BLaER1 (cell line): ENCODE measurements at regions not wholly inside any gene's neighbourhood (a gene's known extent, or its start where the extent isn't known, plus 50 kb on each side); places are given as distances from the start of the nearest gene placed in this dataset.
A peak's percentile ranks its signal among the peaks of the same experiment; 100 is the strongest.
"Not testable (repeated sequence)": the region's sequence is repeated elsewhere in the genome, so short reads cannot be mapped to it uniquely, and the experiment has no call there.

Source experiments
- H3K27ac ChIP-seq: shearing (Covaris generic); formaldehyde crosslinking; 2 replicates; pipeline ENCODE4 v1.8.1; 2022
- H3K27me3 ChIP-seq: shearing (Covaris generic); formaldehyde crosslinking; 2 replicates; pipeline ENCODE4 v1.8.1; 2022
- H3K36me3 ChIP-seq: shearing (Covaris generic); formaldehyde crosslinking; 2 replicates; pipeline ENCODE4 v1.8.1; 2022
- H3K4me1 ChIP-seq: shearing (Covaris generic); formaldehyde crosslinking; 2 replicates; pipeline ENCODE4 v1.8.1; 2022
- H3K4me2 ChIP-seq: shearing (Covaris generic); formaldehyde crosslinking; 2 replicates; pipeline ENCODE4 v1.8.1; 2022
- H3K4me3 ChIP-seq: shearing (Covaris generic); formaldehyde crosslinking; 2 replicates; pipeline ENCODE4 v1.8.1; 2022
- H3K9ac ChIP-seq: shearing (Covaris generic); formaldehyde crosslinking; 2 replicates; pipeline ENCODE4 v1.8.1; 2022
- H3K9me3 ChIP-seq: shearing (Covaris generic); formaldehyde crosslinking; 2 replicates; pipeline ENCODE4 v1.8.1; 2022
- H4K20me1 ChIP-seq: shearing (Covaris generic); formaldehyde crosslinking; 2 replicates; pipeline ENCODE4 v1.8.1; 2022
- Cebpa-rat ChIP-seq: shearing (Covaris generic); IDR thresholded peaks from 2 replicates; pipeline ENCODE4 v1.8.1; 2022

GRCh38 chr2:63743982-63744966 lies 97.4 kb upstream of the UGP2 start:
- Histone ChIP-seq H4K20me1 (no peaks in the 10 kb centered on the region), H3K27ac (no peak overlapping the region), H3K36me3 (no peaks in the 10 kb centered on the region), H3K9ac (no peak overlapping the region), H3K4me3 (no peak overlapping the region), H3K4me1 (peaks cover 6% of the 10 kb centered on the region; the same call in 1 of the 2 replicates), H3K9me3 (peaks cover 8% of the 10 kb centered on the region), H3K4me2 (no peak overlapping the region), H3K27me3 (no peaks in the 10 kb centered on the region)
- TF ChIP-seq Cebpa-rat, result no peak

- not testable (repeated sequence) for H3K9me3 ChIP-seq, H3K36me3 ChIP-seq, H3K9ac ChIP-seq, H4K20me1 ChIP-seq, H3K27ac ChIP-seq, H3K4me2 ChIP-seq, H3K4me1 ChIP-seq, H3K4me3 ChIP-seq, H3K27me3 ChIP-seq
Observed at GRCh38 chr2:63746548-63746947, 95.1 kb upstream of the UGP2 start.

- Histone ChIP-seq H3K4me1 (peaks cover 6% of the 10 kb centered on the region; the same call in 1 of the 2 replicates), H3K9ac (no peak overlapping the region), H3K27me3 (no peaks in the 10 kb centered on the region), H3K9me3 (peaks cover under 1% of the 10 kb centered on the region; the same call in 1 of the 2 replicates), H3K4me3 (no peak overlapping the region), H3K36me3 (no peaks in the 10 kb centered on the region), H4K20me1 (no peaks in the 10 kb centered on the region), H3K27ac (no peak overlapping the region), H3K4me2 (no peak overlapping the region)
- no peak for TF ChIP-seq Cebpa-rat
Observed at GRCh38 chr2:63751901-63752300, 89.8 kb upstream of the UGP2 start.

- no peak overlapping the region for H3K9ac ChIP-seq
- TF ChIP-seq Cebpa-rat, result no peak
- no peak overlapping the region for H3K4me3 ChIP-seq
- H4K20me1 ChIP-seq, result no peaks in the 10 kb centered on the region
- H3K27ac ChIP-seq, result no peak overlapping the region
- H3K9me3 ChIP-seq, result no peaks in the 10 kb centered on the region
- H3K36me3 ChIP-seq, result no peaks in the 10 kb centered on the region
- no peak overlapping the region; the same call in 1 of the 2 replicates for H3K4me2 ChIP-seq
- H3K27me3 ChIP-seq, result no peaks in the 10 kb centered on the region
- H3K4me1 ChIP-seq, result peaks cover 6% of the 10 kb centered on the region; the same call in 1 of the 2 replicates
Observed at GRCh38 chr2:63755216-63755615, 86.5 kb upstream of the UGP2 start.

GRCh38 chr2:63755965-63756364 lies 85.7 kb upstream of the UGP2 start:
- Histone ChIP-seq H3K36me3 (no peaks in the 10 kb centered on the region), H3K4me2 (no peak overlapping the region; the same call in 1 of the 2 replicates), H3K27me3 (no peaks in the 10 kb centered on the region), H3K9ac (no peak overlapping the region), H3K27ac (no peak overlapping the region), H3K4me1 (peaks cover 6% of the 10 kb centered on the region; the same call in 1 of the 2 replicates), H4K20me1 (no peaks in the 10 kb centered on the region), H3K9me3 (no peaks in the 10 kb centered on the region), H3K4me3 (no peak overlapping the region)
- no peak for TF ChIP-seq Cebpa-rat

- no peaks in the 10 kb centered on the region for H3K27me3 ChIP-seq
- no peak for TF ChIP-seq Cebpa-rat
- peaks cover 24% of the 10 kb centered on the region for H3K4me1 ChIP-seq
- H3K36me3 ChIP-seq, result no peaks in the 10 kb centered on the region
- H3K9ac ChIP-seq, result no peak overlapping the region
- no peak overlapping the region for H3K4me3 ChIP-seq
- H3K4me2 ChIP-seq, result peak overlapping the region; percentile 51
- H3K9me3 ChIP-seq, result peaks cover 14% of the 10 kb centered on the region; the same call in 1 of the 2 replicates
- H4K20me1 ChIP-seq, result no peaks in the 10 kb centered on the region
- H3K27ac ChIP-seq, result peak overlapping the region; percentile 19; the same call in 1 of the 2 replicates
Observed at GRCh38 chr2:63763391-63763941, 78.2 kb upstream of the UGP2 start.

GRCh38 chr2:63764630-63765029 lies 77.1 kb upstream of the UGP2 start:
- no peak overlapping the region for H3K9ac ChIP-seq
- no peak for TF ChIP-seq Cebpa-rat
- no peak overlapping the region for H3K27ac ChIP-seq
- H3K4me3 ChIP-seq, result no peak overlapping the region
- H3K4me1 ChIP-seq, result peaks cover 24% of the 10 kb centered on the region
- H3K4me2 ChIP-seq, result no peak overlapping the region; the same call in 1 of the 2 replicates
- H3K9me3 ChIP-seq, result peaks cover 14% of the 10 kb centered on the region; the same call in 1 of the 2 replicates
- H3K36me3 ChIP-seq, result no peaks in the 10 kb centered on the region
- H3K27me3 ChIP-seq, result no peaks in the 10 kb centered on the region
- no peaks in the 10 kb centered on the region for H4K20me1 ChIP-seq

GRCh38 chr2:63765117-63765516 lies 76.6 kb upstream of the UGP2 start:
- no peak overlapping the region for H3K9ac ChIP-seq
- no peak overlapping the region for H3K27ac ChIP-seq
- peaks cover 14% of the 10 kb centered on the region; the same call in 1 of the 2 replicates for H3K9me3 ChIP-seq
- H3K4me1 ChIP-seq, result peaks cover 24% of the 10 kb centered on the region
- no peaks in the 10 kb centered on the region for H4K20me1 ChIP-seq
- TF ChIP-seq Cebpa-rat, result no peak
- H3K4me2 ChIP-seq, result no peak overlapping the region
- no peak overlapping the region for H3K4me3 ChIP-seq
- no peaks in the 10 kb centered on the region for H3K36me3 ChIP-seq
- H3K27me3 ChIP-seq, result no peaks in the 10 kb centered on the region

GRCh38 chr2:63767307-63767706 lies 74.4 kb upstream of the UGP2 start:
- no peaks in the 10 kb centered on the region for H4K20me1 ChIP-seq
- no peaks in the 10 kb centered on the region for H3K27me3 ChIP-seq
- peaks cover 14% of the 10 kb centered on the region; the same call in 1 of the 2 replicates for H3K9me3 ChIP-seq
- TF ChIP-seq Cebpa-rat, result no peak
- no peak overlapping the region for H3K4me3 ChIP-seq
- H3K27ac ChIP-seq, result no peak overlapping the region
- no peaks in the 10 kb centered on the region for H3K36me3 ChIP-seq
- no peak overlapping the region for H3K9ac ChIP-seq
- H3K4me1 ChIP-seq, result peaks cover 24% of the 10 kb centered on the region
- H3K4me2 ChIP-seq, result no peak overlapping the region

- no peak for TF ChIP-seq Cebpa-rat
- peaks cover 17% of the 10 kb centered on the region for H3K4me1 ChIP-seq
- H3K4me2 ChIP-seq, result no peak overlapping the region
- no peaks in the 10 kb centered on the region for H3K27me3 ChIP-seq
- H4K20me1 ChIP-seq, result no peaks in the 10 kb centered on the region
- no peak overlapping the region for H3K9ac ChIP-seq
- H3K36me3 ChIP-seq, result no peaks in the 10 kb centered on the region
- H3K4me3 ChIP-seq, result no peak overlapping the region
- H3K27ac ChIP-seq, result no peak overlapping the region
- H3K9me3 ChIP-seq, result peaks cover 14% of the 10 kb centered on the region; the same call in 1 of the 2 replicates
Observed at GRCh38 chr2:63768051-63768450, 73.6 kb upstream of the UGP2 start.
